LNCAP (cell line): ENCODE measurements at regions not wholly inside any gene's neighbourhood (a gene's known extent, or its start where the extent isn't known, plus 50 kb on each side); places are given as distances from the start of the nearest gene placed in this dataset.

Source experiments
- TF ChIP-seq, protein P1 (sequence below): fragments of 450-650 bp; IDR thresholded peaks from 2 replicates; pipeline ENCODE4 v1.5.1; 2017; ENCODE audit warnings: mild to moderate bottlenecking

DNA sequence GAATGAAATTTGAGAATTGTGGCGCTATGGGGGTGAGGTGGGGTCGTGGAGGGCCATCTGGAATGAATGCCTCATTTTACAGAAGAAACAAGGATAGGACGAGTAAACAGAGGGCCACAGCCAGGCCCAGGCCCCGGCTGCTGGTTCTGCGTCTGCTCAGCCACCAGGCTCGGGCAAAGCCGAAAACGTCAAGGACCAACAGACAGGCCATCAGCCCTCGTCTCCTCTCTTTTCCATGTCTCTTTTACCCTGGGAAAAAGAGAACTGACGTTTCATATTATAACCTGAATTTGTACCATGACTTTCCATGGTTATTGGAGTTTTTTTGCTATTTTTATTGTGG lies 212.4 kb upstream of the ARID1B start:
- TF ChIP-seq, protein P1, sequence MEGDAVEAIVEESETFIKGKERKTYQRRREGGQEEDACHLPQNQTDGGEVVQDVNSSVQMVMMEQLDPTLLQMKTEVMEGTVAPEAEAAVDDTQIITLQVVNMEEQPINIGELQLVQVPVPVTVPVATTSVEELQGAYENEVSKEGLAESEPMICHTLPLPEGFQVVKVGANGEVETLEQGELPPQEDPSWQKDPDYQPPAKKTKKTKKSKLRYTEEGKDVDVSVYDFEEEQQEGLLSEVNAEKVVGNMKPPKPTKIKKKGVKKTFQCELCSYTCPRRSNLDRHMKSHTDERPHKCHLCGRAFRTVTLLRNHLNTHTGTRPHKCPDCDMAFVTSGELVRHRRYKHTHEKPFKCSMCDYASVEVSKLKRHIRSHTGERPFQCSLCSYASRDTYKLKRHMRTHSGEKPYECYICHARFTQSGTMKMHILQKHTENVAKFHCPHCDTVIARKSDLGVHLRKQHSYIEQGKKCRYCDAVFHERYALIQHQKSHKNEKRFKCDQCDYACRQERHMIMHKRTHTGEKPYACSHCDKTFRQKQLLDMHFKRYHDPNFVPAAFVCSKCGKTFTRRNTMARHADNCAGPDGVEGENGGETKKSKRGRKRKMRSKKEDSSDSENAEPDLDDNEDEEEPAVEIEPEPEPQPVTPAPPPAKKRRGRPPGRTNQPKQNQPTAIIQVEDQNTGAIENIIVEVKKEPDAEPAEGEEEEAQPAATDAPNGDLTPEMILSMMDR = no peak

DNA sequence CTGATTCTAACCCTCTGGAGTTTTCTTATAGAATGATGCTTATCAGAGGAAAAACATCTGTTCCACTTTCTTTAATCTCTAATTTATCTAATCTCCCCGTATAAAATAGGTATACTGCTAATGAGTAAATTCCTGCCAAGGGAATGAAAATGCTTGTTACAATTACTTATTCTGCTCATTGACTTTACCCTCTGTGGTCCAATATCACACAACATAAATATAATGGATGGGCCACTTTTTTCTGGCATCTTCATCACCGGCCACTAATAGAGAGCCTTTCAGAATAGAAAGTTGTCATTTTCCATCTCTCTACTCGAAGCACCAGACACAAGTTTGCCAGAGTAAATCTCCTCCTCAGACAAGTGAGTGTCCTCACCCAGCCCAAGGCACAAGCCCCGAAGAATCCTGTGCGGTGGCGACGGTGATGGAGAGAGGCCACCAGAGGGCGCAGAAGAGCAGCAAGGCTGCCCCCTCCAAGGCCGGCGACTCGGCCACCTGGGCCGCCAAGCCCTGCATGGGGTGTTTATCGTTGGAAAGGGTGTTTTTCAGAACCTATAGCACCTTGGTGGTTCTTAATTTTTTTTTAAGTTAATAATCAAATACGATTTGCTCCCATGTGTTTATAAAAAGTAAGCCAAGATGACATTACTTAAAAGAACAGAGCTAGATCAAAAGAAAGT lies 212.9 kb upstream of the ARID1B start:
- TF ChIP-seq, protein P1 = peak; percentile 94

DNA sequence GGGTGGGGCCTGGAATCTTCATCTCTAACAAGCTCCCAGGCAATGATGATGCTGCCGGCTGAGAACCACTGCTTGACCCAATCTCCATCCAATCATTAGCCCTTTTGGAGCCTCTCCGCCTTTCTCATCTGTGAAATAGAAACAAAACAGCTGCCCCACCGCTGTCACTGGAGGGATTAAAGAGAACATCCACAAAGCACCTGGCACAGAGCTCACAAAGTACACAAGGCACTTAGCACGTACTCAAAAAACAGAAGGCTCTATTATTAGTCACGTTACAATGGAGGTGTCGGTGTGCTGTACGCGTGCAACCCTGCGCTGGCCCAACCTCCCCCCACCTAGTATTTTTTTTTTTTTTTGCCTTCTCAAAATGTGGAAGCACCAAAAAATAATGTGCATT lies 213.5 kb upstream of the ARID1B start:
- TF ChIP-seq, protein P1 = no peak

DNA sequence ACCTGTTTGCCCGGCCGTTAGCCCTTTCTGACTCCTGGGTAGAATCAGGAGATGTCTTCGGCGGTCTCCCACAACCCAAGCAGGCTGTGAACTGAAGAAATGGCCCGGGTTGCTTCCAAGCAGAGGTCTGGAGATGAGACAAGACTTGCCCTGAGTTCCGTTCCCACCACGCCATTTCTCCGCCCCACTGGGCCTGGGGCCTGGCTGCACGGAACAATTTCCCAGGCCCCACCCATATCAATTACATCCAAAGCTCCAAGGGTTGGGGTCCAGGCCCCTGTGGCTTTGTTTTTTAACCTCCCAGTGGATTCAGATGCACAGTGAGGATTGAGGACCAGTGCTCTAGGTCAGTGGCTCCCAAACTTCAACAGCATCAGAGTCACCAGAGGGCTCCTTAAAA lies 214.5 kb upstream of the ARID1B start:
- TF ChIP-seq, protein P1 = no peak

DNA sequence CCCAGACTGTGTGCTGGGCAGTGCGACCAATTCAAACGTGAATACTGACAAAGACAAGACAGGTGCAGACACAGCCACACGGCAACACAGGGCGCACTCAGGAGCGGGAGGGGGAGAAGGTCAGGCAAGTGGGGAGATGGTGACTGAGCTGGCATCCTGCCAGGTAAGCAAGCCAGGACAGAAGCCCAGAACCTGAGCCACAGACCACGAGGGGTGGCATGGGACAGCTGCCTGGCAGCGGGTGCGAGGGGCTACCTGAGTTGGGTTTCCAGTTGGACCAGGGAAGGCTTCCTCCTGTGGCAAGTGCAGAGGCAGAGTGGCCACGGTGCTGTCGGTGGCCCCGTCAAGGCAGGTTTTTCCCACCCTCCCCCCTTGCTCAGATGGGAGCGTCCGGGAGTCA lies 215.2 kb upstream of the ARID1B start:
- TF ChIP-seq, protein P1 = no peak

DNA sequence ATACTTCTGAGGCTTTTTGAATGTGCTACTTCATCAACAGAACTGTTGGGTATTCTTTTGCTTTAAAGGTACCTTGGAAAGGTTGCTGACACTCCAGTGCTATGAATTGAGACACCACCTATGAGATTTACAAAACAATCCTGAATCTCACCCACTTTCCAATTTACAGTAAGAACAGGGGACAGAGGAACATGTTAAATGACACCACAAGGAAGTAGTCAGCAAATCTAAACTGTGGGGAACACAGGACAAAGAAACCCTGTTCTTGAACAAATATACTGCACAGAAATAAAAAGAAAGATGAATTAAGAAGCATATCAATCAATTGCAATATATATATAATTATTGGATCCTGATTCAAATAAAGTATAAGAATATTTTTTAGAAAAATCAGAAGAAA lies 216.7 kb upstream of the ARID1B start:
- TF ChIP-seq, protein P1 = no peak

DNA sequence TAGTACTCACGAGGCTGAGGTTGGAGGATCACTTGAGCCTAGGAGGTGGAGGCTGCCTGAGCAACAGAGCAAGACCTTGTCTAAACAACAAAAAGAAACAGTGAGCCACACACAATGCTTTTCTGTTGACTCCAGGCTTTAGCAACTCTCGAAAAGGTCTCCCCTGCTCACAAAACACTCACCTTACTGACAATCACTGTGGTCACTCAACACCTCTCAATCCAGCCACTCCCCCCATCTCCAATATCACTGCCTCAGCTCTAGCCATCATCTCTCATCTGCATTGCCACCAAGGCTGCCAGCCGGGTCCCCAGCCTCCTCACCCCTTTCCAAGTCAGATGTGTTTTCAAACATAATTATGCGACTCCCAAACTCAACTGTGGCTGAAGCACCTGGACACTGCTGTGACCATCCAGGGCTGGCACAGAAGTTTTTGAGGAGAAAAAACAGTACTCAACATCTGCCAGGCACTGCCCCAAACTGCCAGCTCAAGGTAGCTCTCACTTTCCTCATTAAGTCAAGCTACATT lies 218.0 kb upstream of the ARID1B start:
- TF ChIP-seq, protein P1 = no peak

DNA sequence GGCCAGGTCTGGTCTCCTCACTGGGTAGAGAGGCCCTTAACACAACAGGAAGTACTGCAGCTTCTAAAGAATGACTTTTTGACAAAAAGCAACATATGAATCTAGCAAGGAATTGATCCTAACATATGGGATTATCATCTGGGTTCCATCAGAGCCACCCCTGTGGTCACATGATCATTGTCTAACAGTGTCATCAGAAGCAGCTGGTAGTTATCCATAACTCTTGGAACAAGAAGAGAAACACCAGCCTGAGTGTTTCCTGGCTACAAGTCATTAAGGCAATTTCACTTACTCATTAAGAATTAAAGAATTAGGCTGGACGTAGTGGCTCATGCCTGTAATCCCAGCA lies 219.3 kb upstream of the ARID1B start:
- TF ChIP-seq, protein P1 = no peak
